ENCODE measurements at regions not wholly inside any gene's neighbourhood (a gene's known extent, or its start where the extent isn't known, plus 50 kb on each side); places are given as distances from the start of the nearest gene placed in this dataset.
A peak's percentile ranks its signal among the peaks of the same experiment; 100 is the strongest.

GRCh38 chr10:120095875-120096274 lies 203.3 kb downstream of the SEC23IP start:
- TF ChIP-seq, protein P1, sequence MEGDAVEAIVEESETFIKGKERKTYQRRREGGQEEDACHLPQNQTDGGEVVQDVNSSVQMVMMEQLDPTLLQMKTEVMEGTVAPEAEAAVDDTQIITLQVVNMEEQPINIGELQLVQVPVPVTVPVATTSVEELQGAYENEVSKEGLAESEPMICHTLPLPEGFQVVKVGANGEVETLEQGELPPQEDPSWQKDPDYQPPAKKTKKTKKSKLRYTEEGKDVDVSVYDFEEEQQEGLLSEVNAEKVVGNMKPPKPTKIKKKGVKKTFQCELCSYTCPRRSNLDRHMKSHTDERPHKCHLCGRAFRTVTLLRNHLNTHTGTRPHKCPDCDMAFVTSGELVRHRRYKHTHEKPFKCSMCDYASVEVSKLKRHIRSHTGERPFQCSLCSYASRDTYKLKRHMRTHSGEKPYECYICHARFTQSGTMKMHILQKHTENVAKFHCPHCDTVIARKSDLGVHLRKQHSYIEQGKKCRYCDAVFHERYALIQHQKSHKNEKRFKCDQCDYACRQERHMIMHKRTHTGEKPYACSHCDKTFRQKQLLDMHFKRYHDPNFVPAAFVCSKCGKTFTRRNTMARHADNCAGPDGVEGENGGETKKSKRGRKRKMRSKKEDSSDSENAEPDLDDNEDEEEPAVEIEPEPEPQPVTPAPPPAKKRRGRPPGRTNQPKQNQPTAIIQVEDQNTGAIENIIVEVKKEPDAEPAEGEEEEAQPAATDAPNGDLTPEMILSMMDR (conservative IDR thresholded peaks at IDR 0.05; ENCODE audit: low read depth, low read length): no peak
- DNase-seq (ENCODE audit: low read depth): no peak

GRCh38 chr10:120097766-120098165 lies 205.2 kb downstream of the SEC23IP start:
- DNase-seq (ENCODE audit: low read depth): no peak
- TF ChIP-seq, protein P1 (conservative IDR thresholded peaks at IDR 0.05; ENCODE audit: low read depth, low read length): no peak
- H3K4me3 ChIP-seq (ENCODE audit: low read depth, low read length): no peak overlapping the region

More at GRCh38 chr10:120095875-120096274, 203.3 kb downstream of the SEC23IP start:
- H3K4me3 ChIP-seq (ENCODE audit: low read depth, low read length): no peak overlapping the region

DNA sequence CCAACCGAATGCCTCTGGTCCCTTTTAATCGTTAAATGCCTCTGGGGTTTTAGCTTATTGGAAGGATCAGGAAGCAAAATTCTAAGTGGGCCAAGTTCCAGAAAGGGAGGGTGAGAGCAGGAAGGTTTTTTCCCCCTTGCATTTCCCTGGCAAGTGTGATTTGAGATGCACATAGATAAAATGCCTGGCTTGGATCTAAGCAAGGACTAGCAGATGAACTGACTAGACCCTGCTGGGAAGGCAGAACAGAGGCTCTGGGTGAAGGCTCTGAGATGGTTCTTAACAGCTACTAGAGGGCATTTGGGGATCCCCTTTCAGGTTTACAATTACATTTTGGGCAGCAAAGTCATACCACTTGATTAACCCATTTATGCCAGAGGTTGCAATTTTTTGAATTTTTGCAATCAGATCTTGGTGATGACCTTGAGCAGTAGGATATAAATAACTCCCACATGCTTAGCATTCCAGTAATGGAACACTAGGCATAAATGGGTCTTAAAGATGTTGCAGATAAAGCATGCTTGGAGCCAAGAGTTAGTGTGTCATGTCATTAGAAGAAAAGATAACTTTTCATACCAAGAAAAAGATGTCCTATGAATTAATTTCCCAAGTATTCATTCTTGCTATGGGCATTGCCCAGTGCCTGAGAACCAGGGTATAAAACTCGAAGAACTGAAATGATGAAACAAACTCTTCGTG lies 205.9 kb downstream of the SEC23IP start:
- DNase-seq (ENCODE audit: low read depth): peak; percentile 1
- TF ChIP-seq, protein P1 (conservative IDR thresholded peaks at IDR 0.05; ENCODE audit: low read depth, low read length): no peak
- no peak overlapping the region for H3K4me3 ChIP-seq (ENCODE audit: low read depth, low read length)

DNA sequence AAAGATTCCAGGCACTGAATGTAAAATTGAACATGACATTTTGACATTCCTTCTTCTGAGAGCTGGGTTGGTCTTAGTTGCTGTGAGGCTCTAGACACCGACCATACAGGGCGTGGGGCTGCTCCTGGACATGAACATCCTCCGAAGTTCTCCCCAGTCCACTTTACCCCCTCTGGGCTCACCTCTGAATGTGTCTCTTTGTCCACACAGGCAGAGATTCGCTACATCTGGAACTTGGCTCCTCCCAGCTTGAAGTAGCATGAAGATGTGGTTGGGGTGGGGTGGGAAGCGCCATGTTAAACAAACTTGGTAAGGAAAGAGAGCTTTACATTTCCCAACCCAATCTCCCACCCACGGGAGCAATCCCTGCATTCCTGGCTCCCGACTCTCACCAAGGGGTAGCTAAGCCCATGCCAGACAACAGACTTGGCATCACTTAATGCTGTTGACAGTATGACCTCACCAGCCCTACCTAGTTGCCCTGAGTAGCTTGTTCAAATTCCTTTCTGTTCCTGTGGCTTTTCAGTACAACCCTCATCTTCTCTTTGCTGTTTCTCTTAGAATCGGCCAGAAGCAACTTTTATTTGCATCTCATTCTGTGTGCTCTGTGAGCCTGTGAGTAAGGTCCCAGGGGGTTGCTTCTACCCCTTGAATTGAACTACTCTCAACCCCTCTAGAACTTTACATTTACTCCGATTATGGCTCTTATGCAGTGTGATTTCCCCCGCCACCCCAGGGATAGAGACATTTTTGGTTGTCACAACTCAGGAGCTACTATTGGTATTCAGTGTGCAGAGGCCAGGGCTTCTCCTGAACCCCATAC lies 211.4 kb downstream of the SEC23IP start:
- TF ChIP-seq, protein P1 (conservative IDR thresholded peaks at IDR 0.05; ENCODE audit: low read depth, low read length): no peak
- no peak overlapping the region for H3K4me3 ChIP-seq (ENCODE audit: low read depth, low read length)
- DNase-seq (ENCODE audit: low read depth): no peak

GRCh38 chr10:120105001-120105400 lies 212.5 kb downstream of the SEC23IP start:
- no peak for DNase-seq (ENCODE audit: low read depth)
- no peak overlapping the region for H3K4me3 ChIP-seq (ENCODE audit: low read depth, low read length)
- TF ChIP-seq, protein P1 (conservative IDR thresholded peaks at IDR 0.05; ENCODE audit: low read depth, low read length): no peak

DNA sequence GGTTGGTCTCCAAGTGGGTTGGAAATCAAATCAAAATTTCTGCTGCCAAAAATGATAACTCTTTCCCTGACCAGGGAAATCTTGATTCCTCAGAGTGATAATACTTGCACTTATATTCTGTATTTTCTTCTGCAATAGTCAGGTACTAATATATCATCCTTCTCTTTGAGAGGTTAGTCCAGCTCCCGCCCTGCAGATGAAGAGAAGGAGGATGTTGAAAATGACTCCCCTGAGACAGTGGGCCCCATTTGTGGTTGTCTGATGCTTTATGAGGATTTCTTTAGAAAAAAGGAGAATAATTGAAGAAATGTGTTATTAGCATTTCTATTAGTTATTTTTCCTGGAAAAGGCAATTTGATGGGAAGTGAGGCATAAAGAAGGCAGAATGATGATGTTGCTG lies 213.0 kb downstream of the SEC23IP start:
- TF ChIP-seq, protein P1 (conservative IDR thresholded peaks at IDR 0.05; ENCODE audit: low read depth, low read length): no peak
- DNase-seq (ENCODE audit: low read depth): no peak
- H3K4me3 ChIP-seq (ENCODE audit: low read depth, low read length): no peak overlapping the region

Measured in choroid plexus epithelial cell (primary cell).